Stimulated activated naive B cell treated with anti-CD40 and anti-IgM and Interleukin-4, amounts not matched to agents 10 μg/mL and 1 μg/mL and 100 μg/mL, for 72 hours (primary cell): ENCODE measurements at regions not wholly inside any gene's neighbourhood (a gene's known extent, or its start where the extent isn't known, plus 50 kb on each side); places are given as distances from the start of the nearest gene placed in this dataset.

ENCODE experiments used
- ATAC-seq, 2 donors: fragments of 150-1000 bp; cut with Tn5 transposase; replicated peaks; 2 replicates each; pipeline ENCODE4 v1.10.0; 2021; ENCODE audit warnings: moderate library complexity in 1 of 2
- DNase-seq: peaks from one replicate; pipeline ENCODE4 v3.0.0; 2021
- H3K27ac Mint-ChIP-seq: one replicate; pipeline ENCODE4 v1.8.0; 2022; ENCODE audit warnings: mild to moderate bottlenecking, mixed read lengths
- H3K27me3 Mint-ChIP-seq, 2 donors: one replicate each; pipeline ENCODE4 v1.8.0; 2022; ENCODE audit warnings: mixed read lengths in 2 of 2
- H3K36me3 Mint-ChIP-seq, 2 donors: one replicate each; pipeline ENCODE4 v1.8.0; 2022; ENCODE audit warnings: mixed read lengths in 2 of 2, mild to moderate bottlenecking in 1 of 2
- H3K4me1 Mint-ChIP-seq, 2 donors: one replicate each; pipeline ENCODE4 v1.8.0; 2022; ENCODE audit warnings: mixed read lengths in 2 of 2, mild to moderate bottlenecking in 1 of 2
- H3K4me3 Mint-ChIP-seq, 2 donors: one replicate each; pipeline ENCODE4 v1.8.0; 2022; ENCODE audit warnings: mild to moderate bottlenecking in 2 of 2, mixed read lengths in 2 of 2, moderate library complexity in 1 of 2
- H3K9me3 Mint-ChIP-seq, 2 donors: one replicate each; pipeline ENCODE4 v1.8.0; 2022; ENCODE audit warnings: mixed read lengths in 2 of 2, mild to moderate bottlenecking in 1 of 2

- H3K9me3 Mint-ChIP-seq, result no peaks in the 10 kb centered on the region
- peak; percentile 55 to 76 for ATAC-seq
- H3K36me3 Mint-ChIP-seq, result no peaks in the 10 kb centered on the region
- no peaks in the 10 kb centered on the region for H3K27me3 Mint-ChIP-seq
- no peak overlapping the region for H3K27ac Mint-ChIP-seq
- H3K4me3 Mint-ChIP-seq, result no peak overlapping the region
- no peak for DNase-seq
- H3K4me1 Mint-ChIP-seq, result no peaks in the 10 kb centered on the region
Observed at GRCh38 chr2:14303366-14304115, 329.0 kb upstream of the LRATD1 start.

DNA sequence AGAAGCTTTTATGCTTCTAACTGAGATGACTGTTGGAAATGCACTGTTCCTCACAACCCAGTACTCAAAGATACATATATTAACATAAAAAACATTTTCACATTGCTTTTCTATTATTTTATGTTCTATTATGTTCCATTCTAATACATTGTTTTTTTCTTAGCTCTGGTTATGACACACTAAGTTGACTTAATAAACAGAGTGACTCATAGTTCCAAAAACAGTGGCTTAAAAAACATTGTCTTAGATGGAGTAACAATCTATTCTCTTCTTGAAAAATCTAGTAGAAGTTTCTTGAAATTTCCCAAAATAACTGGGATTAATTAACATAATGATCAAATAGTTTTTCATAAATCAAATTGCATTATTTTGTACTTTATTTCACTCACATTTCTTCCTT lies 328.2 kb upstream of the LRATD1 start:
- DNase-seq, result no peak
- Mint-ChIP-seq H3K27me3 (no peaks in the 10 kb centered on the region), H3K27ac (no peak overlapping the region)

DNA sequence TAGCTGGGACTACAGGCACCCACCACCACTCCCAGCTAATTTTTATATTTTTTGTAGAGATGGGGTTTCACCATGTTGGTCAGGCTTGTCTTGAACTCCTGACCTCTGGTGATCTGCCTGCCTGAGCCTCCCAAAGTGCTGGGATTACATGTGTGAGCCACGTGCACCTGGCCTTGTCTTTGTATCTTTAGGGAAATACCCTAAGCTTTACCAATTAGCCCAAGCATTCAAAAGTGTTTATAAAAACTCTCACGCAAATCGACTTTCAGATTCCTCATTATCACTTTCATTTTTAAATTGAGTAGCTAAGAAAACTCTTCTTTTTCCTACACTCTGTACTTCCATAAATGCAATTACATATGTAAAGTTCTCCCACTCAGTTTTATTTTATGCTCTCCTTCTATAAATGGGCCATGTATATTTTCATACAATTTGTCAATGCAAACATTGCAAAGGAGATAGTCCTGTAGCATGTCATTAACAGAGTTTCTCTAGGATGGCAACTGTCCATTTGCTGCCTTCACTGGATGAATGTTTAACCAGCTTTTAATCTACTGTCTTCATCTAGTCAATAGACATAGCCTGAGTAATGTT lies 326.2 kb upstream of the LRATD1 start:
- DNase-seq (no peak), ATAC-seq (no peak)
- H3K36me3 Mint-ChIP-seq, result no peaks in the 10 kb centered on the region
- H3K9me3 Mint-ChIP-seq, result peaks cover 0 to 2% of the 10 kb centered on the region in 2 donors
- no peaks in the 10 kb centered on the region for H3K27me3 Mint-ChIP-seq
- no peaks in the 10 kb centered on the region for H3K4me1 Mint-ChIP-seq
- H3K27ac Mint-ChIP-seq, result no peak overlapping the region
- H3K4me3 Mint-ChIP-seq, result no peak overlapping the region

More for the DNA sequence above, 328.2 kb upstream of the LRATD1 start:
- Mint-ChIP-seq H3K9me3 (no peaks in the 10 kb centered on the region), H3K4me1 (no peaks in the 10 kb centered on the region), H3K36me3 (no peaks in the 10 kb centered on the region), H3K4me3 (no peak overlapping the region)
- no peak for ATAC-seq

DNA sequence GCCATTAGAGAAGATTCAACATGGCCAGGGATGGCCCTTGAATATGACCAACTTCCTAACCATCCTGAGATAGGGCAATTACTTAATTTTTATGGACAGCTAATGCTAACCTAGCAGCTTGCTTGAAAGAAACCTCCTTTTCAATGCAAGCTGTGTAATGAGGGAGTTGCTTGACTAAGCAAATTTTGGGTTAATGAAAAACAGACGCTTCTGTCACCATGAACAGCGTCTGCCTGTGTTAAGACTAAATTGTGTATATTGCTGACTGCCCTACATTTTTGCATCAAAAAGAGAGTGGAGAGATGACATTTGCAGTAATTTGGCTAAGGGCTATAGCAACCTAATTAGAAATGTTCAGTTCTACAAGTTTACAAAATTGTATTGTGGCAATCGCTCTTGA lies 319.2 kb upstream of the LRATD1 start:
- no peak overlapping the region for H3K27ac Mint-ChIP-seq
- H3K27me3 Mint-ChIP-seq, result no peaks in the 10 kb centered on the region
- ATAC-seq, result no peak
- H3K4me1 Mint-ChIP-seq, result no peaks in the 10 kb centered on the region
- no peak overlapping the region for H3K4me3 Mint-ChIP-seq
- DNase-seq, result no peak
- H3K9me3 Mint-ChIP-seq, result peaks cover 0 to 3% of the 10 kb centered on the region in 2 donors
- H3K36me3 Mint-ChIP-seq, result no peaks in the 10 kb centered on the region

- H3K9me3 Mint-ChIP-seq, result peaks cover 0 to 2% of the 10 kb centered on the region in 2 donors
- H3K4me3 Mint-ChIP-seq, result no peak overlapping the region
- H3K27me3 Mint-ChIP-seq, result no peaks in the 10 kb centered on the region
- DNase-seq (no peak), ATAC-seq (no peak)
- H3K36me3 Mint-ChIP-seq, result no peaks in the 10 kb centered on the region
- H3K27ac Mint-ChIP-seq, result no peak overlapping the region
- no peaks in the 10 kb centered on the region for H3K4me1 Mint-ChIP-seq
Observed at GRCh38 chr2:14316594-14316993, 315.9 kb upstream of the LRATD1 start.

- H3K9me3 Mint-ChIP-seq, result peaks cover 0 to 2% of the 10 kb centered on the region in 2 donors
- DNase-seq (no peak), ATAC-seq (no peak)
- H3K27ac Mint-ChIP-seq, result no peak overlapping the region
- no peaks in the 10 kb centered on the region for H3K27me3 Mint-ChIP-seq
- no peaks in the 10 kb centered on the region for H3K4me1 Mint-ChIP-seq
- no peak overlapping the region for H3K4me3 Mint-ChIP-seq
- H3K36me3 Mint-ChIP-seq, result no peaks in the 10 kb centered on the region
Observed at GRCh38 chr2:14321357-14321756, 311.2 kb upstream of the LRATD1 start.

GRCh38 chr2:14322306-14322705 lies 310.2 kb upstream of the LRATD1 start:
- Mint-ChIP-seq H3K9me3 (peaks cover 0 to 2% of the 10 kb centered on the region in 2 donors), H3K4me3 (no peak overlapping the region), H3K4me1 (no peaks in the 10 kb centered on the region), H3K27ac (no peak overlapping the region), H3K27me3 (no peaks in the 10 kb centered on the region), H3K36me3 (no peaks in the 10 kb centered on the region)
- ATAC-seq (no peak), DNase-seq (no peak)

- H3K4me3 Mint-ChIP-seq, result no peak overlapping the region
- peaks cover 0 to 5% of the 10 kb centered on the region in 2 donors for H3K9me3 Mint-ChIP-seq
- H3K27ac Mint-ChIP-seq, result no peak overlapping the region
- DNase-seq (no peak), ATAC-seq (no peak)
- no peaks in the 10 kb centered on the region for H3K36me3 Mint-ChIP-seq
- H3K4me1 Mint-ChIP-seq, result no peaks in the 10 kb centered on the region
- H3K27me3 Mint-ChIP-seq, result no peaks in the 10 kb centered on the region
Observed at GRCh38 chr2:14324308-14324707, 308.2 kb upstream of the LRATD1 start.

DNA sequence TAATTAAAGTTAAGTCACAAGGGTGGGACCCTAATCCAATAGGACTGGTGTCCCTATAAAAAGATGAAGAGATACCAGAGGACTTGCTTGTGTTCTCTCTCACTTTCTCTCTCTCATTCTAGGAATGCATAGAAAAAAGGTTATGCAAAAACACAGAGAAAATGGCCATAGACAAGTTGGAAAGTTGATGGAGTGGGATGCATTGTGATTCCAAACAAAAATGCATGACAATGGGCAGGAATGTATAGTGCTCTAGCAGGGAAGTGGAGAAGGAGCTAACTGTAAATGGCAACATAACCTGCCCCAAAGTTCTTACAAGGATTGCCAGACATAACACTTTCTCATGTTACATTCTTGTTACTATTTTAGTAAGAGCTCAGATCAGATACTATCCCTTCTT lies 301.6 kb upstream of the LRATD1 start:
- H3K4me1 Mint-ChIP-seq, result no peaks in the 10 kb centered on the region
- H3K4me3 Mint-ChIP-seq, result no peak overlapping the region
- peaks cover 0 to 3% of the 10 kb centered on the region in 2 donors for H3K9me3 Mint-ChIP-seq
- ATAC-seq (no peak), DNase-seq (no peak)
- no peaks in the 10 kb centered on the region for H3K27me3 Mint-ChIP-seq
- H3K27ac Mint-ChIP-seq, result no peak overlapping the region
- no peaks in the 10 kb centered on the region for H3K36me3 Mint-ChIP-seq

DNA sequence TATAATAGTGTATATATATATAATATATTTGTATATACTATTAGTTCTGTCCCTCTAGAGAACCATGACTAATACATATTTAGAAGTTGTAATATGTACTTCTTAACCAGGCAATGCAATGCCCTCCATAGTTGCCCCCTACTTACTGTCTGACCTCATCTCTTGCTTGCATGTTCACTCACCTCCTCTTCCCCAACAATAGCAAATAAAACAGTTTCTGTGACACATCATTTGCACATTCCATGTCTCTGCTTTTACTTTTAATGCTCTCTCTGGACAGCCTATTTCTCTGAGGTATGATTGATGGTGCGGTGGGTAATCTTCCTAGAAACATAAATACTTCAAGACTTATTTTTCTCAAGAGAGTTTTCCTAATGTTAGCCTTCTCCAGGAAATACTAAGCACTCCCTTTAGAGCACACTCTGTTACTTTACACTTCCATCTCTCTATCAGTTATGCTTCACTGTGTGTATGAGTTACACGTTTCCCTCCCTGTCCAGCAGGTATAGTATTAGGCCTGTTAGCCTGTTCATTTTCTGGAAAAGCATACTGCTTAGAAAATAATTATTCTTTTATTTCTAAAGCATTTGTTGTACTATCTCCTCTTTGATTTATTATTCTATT lies 295.6 kb upstream of the LRATD1 start:
- Mint-ChIP-seq H3K27ac (no peak overlapping the region), H3K36me3 (no peaks in the 10 kb centered on the region), H3K4me3 (no peak overlapping the region), H3K9me3 (peaks cover 0 to 1% of the 10 kb centered on the region in 2 donors), H3K4me1 (no peaks in the 10 kb centered on the region), H3K27me3 (no peaks in the 10 kb centered on the region)
- ATAC-seq (no peak), DNase-seq (no peak)

DNA sequence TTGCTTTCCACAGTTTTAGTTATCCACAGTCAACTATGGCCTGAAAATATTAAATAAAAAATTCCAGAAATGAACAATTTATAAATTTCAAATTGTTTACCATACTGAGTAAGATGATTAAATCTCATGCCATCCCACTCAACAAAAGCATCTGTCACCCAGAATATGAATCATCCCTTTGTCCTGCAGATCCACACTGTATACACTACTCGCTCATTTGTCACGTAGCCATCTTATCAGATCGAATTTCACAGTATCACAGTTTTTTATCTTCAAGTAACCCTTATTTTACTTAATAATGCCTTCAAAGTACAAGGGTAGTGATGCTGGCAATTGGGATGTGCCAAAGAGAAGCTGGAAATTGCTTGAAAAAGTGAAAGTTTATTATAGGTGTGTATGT lies 291.8 kb upstream of the LRATD1 start:
- Mint-ChIP-seq H3K36me3 (no peaks in the 10 kb centered on the region), H3K4me3 (no peak overlapping the region), H3K4me1 (no peaks in the 10 kb centered on the region), H3K9me3 (peaks cover 0 to 1% of the 10 kb centered on the region in 2 donors), H3K27me3 (no peaks in the 10 kb centered on the region), H3K27ac (no peak overlapping the region)
- no peak for DNase-seq
- no peak for ATAC-seq

DNA sequence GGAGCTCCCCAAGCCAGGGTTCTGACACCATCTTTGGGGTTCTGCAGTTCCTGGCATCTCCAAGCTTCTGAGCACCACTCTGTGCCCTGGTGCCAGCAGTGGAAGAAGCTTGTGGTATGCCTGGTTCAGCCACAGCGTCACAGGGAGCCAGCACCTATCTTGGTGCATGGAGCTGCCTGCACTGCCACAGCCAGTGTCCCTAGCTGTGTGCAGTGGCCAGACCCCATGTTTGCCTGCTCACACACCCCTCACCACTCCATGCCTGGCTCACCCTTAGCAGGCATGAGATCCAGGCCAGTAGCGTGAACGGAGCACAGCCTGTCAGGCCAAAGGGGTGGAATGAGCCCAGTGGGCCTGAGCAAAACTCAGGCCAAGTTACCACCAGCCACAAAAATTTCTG lies 290.2 kb upstream of the LRATD1 start:
- Mint-ChIP-seq H3K4me1 (no peaks in the 10 kb centered on the region), H3K4me3 (no peak overlapping the region), H3K27me3 (no peaks in the 10 kb centered on the region), H3K27ac (no peak overlapping the region), H3K36me3 (no peaks in the 10 kb centered on the region), H3K9me3 (peaks cover 0 to 1% of the 10 kb centered on the region in 2 donors)
- no peak for DNase-seq
- ATAC-seq, result no peak

- peaks cover 0 to 2% of the 10 kb centered on the region in 2 donors for H3K9me3 Mint-ChIP-seq
- H3K4me3 Mint-ChIP-seq, result no peak overlapping the region
- no peaks in the 10 kb centered on the region for H3K36me3 Mint-ChIP-seq
- ATAC-seq (no peak), DNase-seq (no peak)
- no peaks in the 10 kb centered on the region for H3K4me1 Mint-ChIP-seq
- no peak overlapping the region for H3K27ac Mint-ChIP-seq
- H3K27me3 Mint-ChIP-seq, result no peaks in the 10 kb centered on the region
Observed at GRCh38 chr2:14344355-14344754, 288.2 kb upstream of the LRATD1 start.

DNA sequence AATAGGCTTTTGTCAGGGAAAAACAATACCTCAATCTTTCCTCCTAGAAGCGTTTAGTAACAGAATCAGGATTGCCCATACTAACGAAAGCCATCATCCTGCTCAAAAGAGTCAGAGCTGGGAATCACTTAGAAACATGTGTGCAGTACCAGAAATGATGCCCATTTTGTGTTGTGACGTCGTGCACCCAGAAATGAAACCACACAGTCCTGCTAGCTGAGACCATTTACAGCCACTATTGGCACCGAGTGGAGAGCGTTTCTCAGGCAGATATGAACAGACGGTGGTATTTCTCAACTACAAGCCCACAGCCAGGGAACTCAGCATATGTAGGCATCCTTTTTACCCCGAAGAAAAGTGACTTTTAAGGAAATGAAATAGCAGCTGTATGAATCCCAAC lies 284.3 kb upstream of the LRATD1 start:
- ATAC-seq, result no peak
- no peak overlapping the region for H3K4me3 Mint-ChIP-seq
- H3K27me3 Mint-ChIP-seq, result no peaks in the 10 kb centered on the region
- H3K27ac Mint-ChIP-seq, result no peak overlapping the region
- H3K9me3 Mint-ChIP-seq, result peaks cover 0 to 8% of the 10 kb centered on the region in 2 donors
- H3K4me1 Mint-ChIP-seq, result no peaks in the 10 kb centered on the region
- no peak for DNase-seq
- H3K36me3 Mint-ChIP-seq, result no peaks in the 10 kb centered on the region

- H3K9me3 Mint-ChIP-seq, result peaks cover 0 to 8% of the 10 kb centered on the region in 2 donors
- no peaks in the 10 kb centered on the region for H3K36me3 Mint-ChIP-seq
- no peak overlapping the region for H3K4me3 Mint-ChIP-seq
- H3K4me1 Mint-ChIP-seq, result no peaks in the 10 kb centered on the region
- no peak for ATAC-seq
- H3K27me3 Mint-ChIP-seq, result no peaks in the 10 kb centered on the region
- no peak overlapping the region for H3K27ac Mint-ChIP-seq
- DNase-seq, result no peak
Observed at GRCh38 chr2:14350856-14351255, 281.7 kb upstream of the LRATD1 start.
